Activated CD4-positive, alpha-beta T cell treated with anti-CD3 and anti-CD28 coated beads for 4 hours (primary cell): ENCODE measurements at regions not wholly inside any gene's neighbourhood (a gene's known extent, or its start where the extent isn't known, plus 50 kb on each side); places are given as distances from the start of the nearest gene placed in this dataset.
A peak's percentile ranks its signal among the peaks of the same experiment; 100 is the strongest.
"Not testable (repeated sequence)": the region's sequence is repeated elsewhere in the genome, so short reads cannot be mapped to it uniquely, and the experiment has no call there.

ENCODE experiments used
- DNase-seq, 2 donors: peaks; one replicate each; pipeline ENCODE4 v3.0.0-alpha.2; 2020

GRCh38 chr14:71541973-71542690, 390.1 kb upstream of the RGS6 start:
- no peak for DNase-seq

GRCh38 chr14:71549421-71550050, 382.7 kb upstream of the RGS6 start:
- no peak for DNase-seq

- no peak for DNase-seq
Measured at GRCh38 chr14:71550367-71550766, 381.9 kb upstream of the RGS6 start.

GRCh38 chr14:71551291-71551950, 380.8 kb upstream of the RGS6 start:
- no peak for DNase-seq

GRCh38 chr14:71552809-71553208, 379.4 kb upstream of the RGS6 start:
- DNase-seq, result no peak

- DNase-seq, result no peak
Measured at GRCh38 chr14:71553779-71554178, 378.4 kb upstream of the RGS6 start.

GRCh38 chr14:71554323-71554722, 377.9 kb upstream of the RGS6 start:
- peak in 1 of 2 donors; percentile 8 for DNase-seq

GRCh38 chr14:71554959-71555612, 377.1 kb upstream of the RGS6 start:
- peak in 1 of 2 donors; percentile 2 for DNase-seq

GRCh38 chr14:71555654-71556559, 376.3 kb upstream of the RGS6 start:
- DNase-seq, result peak; percentile 55 to 59

- DNase-seq, result no peak
Measured at GRCh38 chr14:71556730-71557129, 375.5 kb upstream of the RGS6 start.

- no peak for DNase-seq
Measured at GRCh38 chr14:71557351-71557750, 374.9 kb upstream of the RGS6 start.

GRCh38 chr14:71558943-71559342, 373.3 kb upstream of the RGS6 start:
- not testable (repeated sequence) for DNase-seq

- DNase-seq, result no peak
Measured at GRCh38 chr14:71560751-71561150, 371.5 kb upstream of the RGS6 start.

GRCh38 chr14:71563492-71564153, 368.6 kb upstream of the RGS6 start:
- DNase-seq, result no peak

- DNase-seq, result no peak
Measured at GRCh38 chr14:71566276-71566675, 366.0 kb upstream of the RGS6 start.

- not testable (repeated sequence) for DNase-seq
Measured at GRCh38 chr14:71567499-71568133, 364.6 kb upstream of the RGS6 start.

- no peak for DNase-seq
Measured at GRCh38 chr14:71574976-71575375, 357.3 kb upstream of the RGS6 start.

GRCh38 chr14:71576472-71576871, 355.8 kb upstream of the RGS6 start:
- no peak for DNase-seq

GRCh38 chr14:71579331-71579730, 352.9 kb upstream of the RGS6 start:
- DNase-seq, result no peak

GRCh38 chr14:71582705-71583104, 349.5 kb upstream of the RGS6 start:
- no peak for DNase-seq

GRCh38 chr14:71583194-71583593, 349.0 kb upstream of the RGS6 start:
- no peak for DNase-seq
